Tongue (tissue), 1 donor: ENCODE measurements at regions not wholly inside any gene's neighbourhood (a gene's known extent, or its start where the extent isn't known, plus 50 kb on each side); places are given as distances from the start of the nearest gene placed in this dataset.
A peak's percentile ranks its signal among the peaks of the same experiment; 100 is the strongest.
"Not testable (repeated sequence)": the region's sequence is repeated elsewhere in the genome, so short reads cannot be mapped to it uniquely, and the experiment has no call there.

Experiments used
- DNase-seq: peaks from one replicate; pipeline ENCODE4 v3.0.0-alpha.2; 2015

GRCh38 chr6:27669624-27670301 is 196.9 kb upstream of the ZNF184 start:
- no peak for DNase-seq

DNA sequence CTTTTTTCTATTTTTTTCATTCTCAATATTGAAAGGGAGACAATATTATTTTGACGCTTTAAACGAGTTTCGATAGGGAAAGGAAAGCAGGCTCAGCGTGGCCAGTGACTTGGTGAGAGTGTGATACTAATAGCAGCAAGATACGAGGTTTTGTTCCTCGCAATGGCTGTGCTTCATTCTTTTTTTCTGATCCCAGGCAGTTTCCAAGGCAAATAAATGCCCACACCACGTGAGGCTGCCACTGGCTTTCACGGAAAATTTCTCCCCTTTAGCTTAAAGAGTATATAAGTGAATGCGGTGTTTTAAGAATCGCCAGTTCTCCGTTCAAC is 196.4 kb upstream of the ZNF184 start:
- DNase-seq: peak; percentile 23

- DNase-seq: peak; percentile 73
Measured at GRCh38 chr6:27668442-27669294, 195.8 kb upstream of the ZNF184 start.

GRCh38 chr6:27667657-27668441 is 194.9 kb upstream of the ZNF184 start:
- DNase-seq: peak; percentile 26

- DNase-seq: no peak
Measured at GRCh38 chr6:27667016-27667656, 194.2 kb upstream of the ZNF184 start.

- no peak for DNase-seq
Measured at GRCh38 chr6:27662769-27663168, 189.9 kb upstream of the ZNF184 start.

DNA sequence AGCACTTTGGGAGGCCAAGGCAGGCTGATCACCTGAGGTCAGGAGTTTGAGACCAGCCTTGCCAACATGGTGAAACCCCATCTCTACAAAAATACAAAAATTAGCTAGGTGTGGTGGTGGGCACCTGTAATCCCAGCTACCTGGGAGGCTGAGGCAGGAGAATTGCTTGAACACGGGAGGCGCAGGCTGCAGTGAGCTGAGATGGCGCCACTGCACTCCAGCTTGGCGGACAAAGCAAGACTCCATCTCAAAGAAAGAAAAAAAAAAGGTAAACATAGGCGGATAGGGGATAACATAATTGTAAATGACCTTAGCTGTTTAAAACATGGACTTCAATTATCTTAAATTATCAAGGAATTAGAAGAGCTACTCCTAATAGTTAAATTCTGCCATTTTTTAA is 189.3 kb upstream of the ZNF184 start:
- DNase-seq: not testable (repeated sequence)

- DNase-seq: not testable (repeated sequence)
Measured at GRCh38 chr6:27653143-27653825, 180.4 kb upstream of the ZNF184 start.

DNA sequence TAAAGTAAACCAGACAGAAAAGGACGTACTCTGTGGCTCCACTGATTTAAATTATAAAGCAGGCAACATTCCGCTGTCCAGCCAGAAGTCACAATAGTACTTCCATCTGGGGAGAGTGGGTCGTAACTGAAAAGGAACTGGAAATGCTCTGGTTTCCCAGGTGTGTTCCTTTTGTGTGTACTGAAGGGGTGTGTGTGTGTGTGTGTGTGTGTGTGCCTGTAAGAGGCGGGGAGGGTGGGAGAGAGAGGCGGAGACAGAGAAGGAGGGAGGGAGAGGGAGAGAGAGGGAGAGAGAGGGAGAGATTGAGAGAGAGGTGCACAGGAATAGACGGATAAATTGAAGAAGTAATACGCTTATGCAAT is 178.4 kb upstream of the ZNF184 start:
- DNase-seq: no peak

GRCh38 chr6:27650620-27651370 is 177.9 kb upstream of the ZNF184 start:
- peak; percentile 56 for DNase-seq

DNA sequence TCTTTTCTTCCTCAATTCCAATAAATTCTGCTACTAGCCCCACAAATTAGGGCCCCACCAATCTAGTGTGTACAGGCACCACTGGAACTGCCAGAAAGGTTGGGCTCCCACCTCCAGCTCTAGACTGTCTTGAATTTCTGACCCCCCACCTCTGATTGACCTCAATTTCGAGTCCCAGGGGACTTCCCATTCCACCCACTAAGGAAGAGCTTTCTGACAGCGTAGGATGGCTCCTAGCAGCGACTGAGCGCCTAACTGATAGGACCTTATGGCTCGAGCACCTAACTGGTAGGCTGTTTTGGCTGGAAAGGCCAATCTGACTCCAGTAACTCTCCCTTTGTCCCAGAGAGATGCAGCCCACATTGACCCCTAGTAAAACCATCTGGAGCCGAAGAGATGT is 171.6 kb upstream of the ZNF184 start:
- DNase-seq: no peak

DNA sequence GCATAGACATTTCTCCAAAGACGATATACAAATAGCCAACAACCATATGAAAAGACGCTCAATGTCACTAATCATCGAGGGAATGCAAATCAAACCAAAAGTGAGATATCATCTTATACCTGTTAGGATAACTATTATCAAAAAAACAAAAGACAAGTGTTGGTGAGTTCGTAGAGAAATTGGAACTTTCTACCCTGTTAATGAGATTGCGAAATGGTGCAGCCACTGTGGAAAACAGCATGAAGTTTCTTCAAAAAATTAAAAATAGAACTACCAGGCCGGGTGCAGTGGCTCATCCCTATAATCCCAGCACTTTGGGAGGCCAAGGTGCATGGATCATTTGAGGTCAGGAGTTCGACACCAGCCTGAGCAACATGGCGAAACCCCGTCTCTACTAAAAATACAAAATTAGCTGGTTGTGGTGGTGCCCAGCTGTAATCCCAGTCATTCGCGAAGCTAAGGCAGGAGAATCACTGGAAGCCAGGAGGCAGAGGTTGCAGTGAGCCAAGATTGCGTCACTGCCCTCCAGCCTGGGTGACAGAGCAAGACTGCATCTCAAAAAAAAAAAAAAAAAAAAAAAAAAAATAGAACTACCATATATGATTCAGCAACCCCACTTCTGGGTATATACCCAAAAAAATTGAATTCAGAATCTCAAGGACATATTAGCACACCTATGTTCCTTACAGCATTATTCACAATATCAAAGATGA is 170.0 kb upstream of the ZNF184 start:
- no peak for DNase-seq

- not testable (repeated sequence) for DNase-seq
Measured at GRCh38 chr6:27635886-27636285, 163.0 kb upstream of the ZNF184 start.

- DNase-seq: not testable (repeated sequence)
Measured at GRCh38 chr6:27633221-27633688, 160.3 kb upstream of the ZNF184 start.

DNA sequence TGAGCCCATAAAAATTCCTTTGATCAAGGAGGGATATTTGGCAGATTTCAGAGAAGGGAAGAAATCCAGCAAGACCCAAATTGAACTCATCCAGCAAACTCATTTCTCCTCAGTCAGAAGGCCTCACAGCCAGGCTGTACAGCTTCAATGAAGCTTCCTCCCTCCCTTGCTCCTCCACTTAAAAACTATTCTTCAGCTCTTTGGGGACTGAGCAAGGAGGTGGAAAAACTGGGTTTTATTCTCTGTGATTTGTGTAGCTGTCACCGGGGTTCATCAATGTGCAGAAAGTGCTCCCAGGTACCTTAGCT is 158.7 kb upstream of the ZNF184 start:
- DNase-seq: no peak

DNA sequence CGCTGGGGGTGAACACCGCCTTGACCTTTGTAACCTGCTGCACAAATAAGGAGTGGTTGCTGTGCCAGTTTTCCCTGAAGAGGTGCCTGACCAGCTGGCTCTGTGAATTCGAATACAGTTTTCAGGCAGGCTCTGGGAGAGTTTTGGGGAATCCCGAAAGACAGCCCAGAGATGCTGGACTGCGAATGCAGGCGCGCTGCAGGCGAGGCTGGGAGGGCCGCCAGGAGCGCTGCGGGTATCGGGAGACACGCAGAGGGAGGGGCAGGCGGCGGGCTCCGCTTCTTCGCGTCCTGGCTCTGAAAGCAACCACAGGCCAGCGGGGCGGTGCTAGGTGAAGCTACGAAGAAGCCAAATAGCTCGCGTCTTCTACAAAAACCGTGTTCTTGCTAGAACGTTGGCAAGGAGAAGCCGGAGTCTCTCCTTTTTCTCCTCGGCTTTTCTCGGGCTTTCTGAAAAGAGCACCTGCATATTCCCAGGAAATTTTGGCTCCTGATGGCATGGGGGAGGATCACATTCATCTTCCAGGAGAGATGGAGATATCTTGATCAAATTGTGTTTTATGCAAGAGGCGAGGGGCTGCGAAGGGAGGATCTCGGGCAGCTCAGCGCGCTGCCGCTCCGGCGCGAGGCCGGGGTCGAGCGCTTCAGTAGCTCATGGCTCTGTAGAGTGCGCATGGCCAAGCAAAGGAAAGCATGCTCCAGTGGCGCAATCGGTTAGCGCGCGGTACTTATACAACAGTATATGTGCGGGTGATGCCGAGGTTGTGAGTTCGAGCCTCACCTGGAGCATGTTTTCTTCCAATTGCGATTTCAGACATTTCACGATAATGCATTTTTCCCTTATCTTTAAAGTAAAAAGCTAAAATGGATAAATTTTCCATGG is 158.1 kb upstream of the ZNF184 start:
- DNase-seq: peak; percentile 73

GRCh38 chr6:27624694-27625262 is 151.9 kb upstream of the ZNF184 start:
- no peak for DNase-seq

- DNase-seq: no peak
Measured at GRCh38 chr6:27623103-27623502, 150.2 kb upstream of the ZNF184 start.

DNA sequence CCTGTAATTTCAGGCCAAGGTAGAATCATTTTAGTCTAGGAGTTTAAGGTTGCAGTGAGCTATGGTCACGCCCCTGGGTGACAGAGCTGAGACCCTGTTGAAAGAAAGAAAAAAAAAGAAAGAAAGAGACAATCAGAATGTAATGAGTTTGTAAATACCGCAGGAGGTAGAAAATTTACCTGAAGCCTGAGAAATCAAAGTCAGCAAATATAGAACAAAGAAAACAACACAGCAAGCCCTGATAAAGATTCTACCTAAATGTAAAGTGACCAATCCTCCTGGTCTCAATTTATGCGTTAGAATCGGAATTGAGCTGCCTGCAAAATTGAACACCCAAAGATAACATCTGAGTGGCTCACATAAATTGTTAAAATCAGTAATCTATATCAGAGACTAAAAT is 146.5 kb upstream of the ZNF184 start:
- no peak for DNase-seq
